ENCODE measurements at regions not wholly inside any gene's neighbourhood (a gene's known extent, or its start where the extent isn't known, plus 50 kb on each side); places are given as distances from the start of the nearest gene placed in this dataset.

- Histone ChIP-seq H3K27ac (no peak overlapping the region), H3K9me3 (no peaks in the 10 kb centered on the region), H3K4me3 (no peak overlapping the region), H3K36me3 (no peaks in the 10 kb centered on the region), H3K4me1 (no peaks in the 10 kb centered on the region), H3K27me3 (no peaks in the 10 kb centered on the region)
- DNase-seq, result no peak
- TF ChIP-seq POLR2AphosphoS5 (IDR thresholded peaks at IDR 0.05) (no peak), POLR2A (IDR thresholded peaks at IDR 0.05) (no peak), EP300 (IDR thresholded peaks at IDR 0.05) (no peak)
- TF ChIP-seq, protein P1, sequence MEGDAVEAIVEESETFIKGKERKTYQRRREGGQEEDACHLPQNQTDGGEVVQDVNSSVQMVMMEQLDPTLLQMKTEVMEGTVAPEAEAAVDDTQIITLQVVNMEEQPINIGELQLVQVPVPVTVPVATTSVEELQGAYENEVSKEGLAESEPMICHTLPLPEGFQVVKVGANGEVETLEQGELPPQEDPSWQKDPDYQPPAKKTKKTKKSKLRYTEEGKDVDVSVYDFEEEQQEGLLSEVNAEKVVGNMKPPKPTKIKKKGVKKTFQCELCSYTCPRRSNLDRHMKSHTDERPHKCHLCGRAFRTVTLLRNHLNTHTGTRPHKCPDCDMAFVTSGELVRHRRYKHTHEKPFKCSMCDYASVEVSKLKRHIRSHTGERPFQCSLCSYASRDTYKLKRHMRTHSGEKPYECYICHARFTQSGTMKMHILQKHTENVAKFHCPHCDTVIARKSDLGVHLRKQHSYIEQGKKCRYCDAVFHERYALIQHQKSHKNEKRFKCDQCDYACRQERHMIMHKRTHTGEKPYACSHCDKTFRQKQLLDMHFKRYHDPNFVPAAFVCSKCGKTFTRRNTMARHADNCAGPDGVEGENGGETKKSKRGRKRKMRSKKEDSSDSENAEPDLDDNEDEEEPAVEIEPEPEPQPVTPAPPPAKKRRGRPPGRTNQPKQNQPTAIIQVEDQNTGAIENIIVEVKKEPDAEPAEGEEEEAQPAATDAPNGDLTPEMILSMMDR (IDR thresholded peaks at IDR 0.05), result no peak
- WGBS, 5 donors, result 65 to 78% (median 69%) methylated on average over 4 of the region's 4 CpGs
- intact Hi-C loops (cut with DNase I; ENCODE audit: low total_unique reads), result no loop called here
Measured at GRCh38 chr10:29069941-29070340, 218.9 kb upstream of the LYZL1 start.

DNA sequence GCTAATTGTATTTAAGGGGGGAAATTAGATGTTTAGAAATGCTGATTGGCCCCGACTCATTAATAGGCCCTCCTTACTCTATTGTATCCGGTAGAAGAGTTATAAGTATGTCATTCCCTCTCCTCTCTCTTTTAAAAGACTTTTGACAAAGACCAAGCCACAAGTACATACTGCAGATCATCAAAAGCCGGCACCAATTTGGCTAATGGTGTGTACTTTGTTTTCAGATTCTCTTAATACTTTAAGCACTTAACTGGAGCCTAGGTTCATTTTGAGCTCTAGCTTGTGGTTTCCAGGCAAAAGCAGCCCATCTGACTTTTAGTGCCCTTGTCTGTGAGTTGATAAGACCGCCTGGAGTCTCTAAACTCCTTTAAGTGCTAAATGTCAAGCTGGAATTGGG lies 210.0 kb upstream of the LYZL1 start:
- H3K4me1 ChIP-seq, result no peaks in the 10 kb centered on the region
- no peak overlapping the region for H3K4me3 ChIP-seq
- 32 to 46% (median 34%) methylated on average over 4 of the region's 4 CpGs for WGBS, 5 donors
- H3K27me3 ChIP-seq, result no peaks in the 10 kb centered on the region
- H3K27ac ChIP-seq, result no peak overlapping the region
- intact Hi-C loops (cut with DNase I; ENCODE audit: low total_unique reads), result no loop called here
- H3K9me3 ChIP-seq, result no peaks in the 10 kb centered on the region
- peak in 1 of 2 donors; percentile 29 for DNase-seq
- TF ChIP-seq POLR2A (IDR thresholded peaks at IDR 0.05) (no peak), EP300 (IDR thresholded peaks at IDR 0.05) (no peak), POLR2AphosphoS5 (IDR thresholded peaks at IDR 0.05) (no peak)
- TF ChIP-seq, protein P1 (IDR thresholded peaks at IDR 0.05), result no peak
- H3K36me3 ChIP-seq, result no peaks in the 10 kb centered on the region

DNA sequence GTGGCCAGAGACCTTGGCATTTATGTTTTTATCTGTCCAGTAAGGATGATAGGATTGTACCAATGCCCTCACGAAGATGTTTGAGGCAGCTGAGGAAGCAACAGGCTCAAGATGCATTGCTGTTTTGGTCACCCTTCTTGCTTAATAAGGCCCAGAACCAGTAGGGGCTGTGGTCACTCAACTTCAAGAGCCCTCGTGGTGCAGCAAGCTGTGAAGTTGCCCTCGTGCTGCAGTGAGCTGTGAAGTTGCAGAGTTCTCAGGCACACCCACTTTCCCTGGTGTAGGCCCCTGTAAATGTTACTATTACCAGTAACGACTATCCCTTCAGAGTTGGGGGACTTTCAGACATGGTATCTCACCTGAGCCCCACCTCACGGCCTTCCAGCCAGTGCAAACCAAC lies 207.6 kb upstream of the LYZL1 start:
- intact Hi-C loops (cut with DNase I; ENCODE audit: low total_unique reads), result no loop called here
- Histone ChIP-seq H3K36me3 (no peaks in the 10 kb centered on the region), H3K27ac (no peak overlapping the region), H3K4me3 (no peak overlapping the region), H3K9me3 (no peaks in the 10 kb centered on the region), H3K27me3 (no peaks in the 10 kb centered on the region), H3K4me1 (no peaks in the 10 kb centered on the region)
- no peak for TF ChIP-seq EP300 (IDR thresholded peaks at IDR 0.05)
- TF ChIP-seq, protein P1 (IDR thresholded peaks at IDR 0.05), result no peak
- no peak for TF ChIP-seq POLR2AphosphoS5 (IDR thresholded peaks at IDR 0.05)
- no peak for TF ChIP-seq POLR2A (IDR thresholded peaks at IDR 0.05)
- DNase-seq, result no peak
- 80 to 90% (median 84%) methylated on average over 5 of the region's 5 CpGs for WGBS, 5 donors

DNA sequence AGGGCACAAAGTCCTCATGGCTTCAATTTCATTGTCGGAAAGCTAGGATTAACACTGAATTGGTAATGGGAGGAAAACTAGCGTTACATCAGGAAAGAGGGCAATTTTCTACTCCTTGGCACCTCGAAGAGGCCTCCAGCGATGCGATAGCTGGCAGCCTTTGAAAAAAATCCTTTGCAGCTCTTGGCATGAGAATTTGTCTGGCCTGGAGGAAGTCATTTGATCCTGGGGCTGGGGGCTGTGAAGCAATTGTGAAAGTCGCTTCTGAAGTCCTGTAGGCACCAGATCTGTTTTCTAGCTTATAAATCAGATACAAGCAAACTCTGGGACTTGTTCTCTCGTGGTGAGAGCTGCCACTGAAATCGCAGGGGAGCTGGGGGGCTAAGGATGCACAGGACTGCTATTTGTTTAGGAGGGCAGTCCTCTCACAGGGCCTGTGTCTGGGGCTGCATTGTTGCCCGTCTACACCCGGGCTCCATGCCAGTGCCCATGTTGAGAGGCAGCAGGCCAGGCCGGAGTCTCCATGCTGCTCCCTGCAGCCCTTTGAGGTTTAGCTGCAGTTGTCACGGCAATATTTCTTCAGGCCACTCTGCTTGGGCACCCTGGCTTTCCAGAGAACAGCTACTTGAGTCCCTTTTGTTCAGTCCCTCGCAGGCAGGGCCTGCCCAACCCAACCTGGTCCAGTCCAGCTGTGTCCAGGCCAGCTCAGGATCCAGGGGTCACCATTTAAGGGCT lies 206.8 kb upstream of the LYZL1 start:
- Histone ChIP-seq H3K27me3 (no peaks in the 10 kb centered on the region), H3K9me3 (no peaks in the 10 kb centered on the region), H3K4me1 (no peaks in the 10 kb centered on the region), H3K27ac (no peak overlapping the region), H3K36me3 (no peaks in the 10 kb centered on the region), H3K4me3 (no peak overlapping the region)
- TF ChIP-seq POLR2A (IDR thresholded peaks at IDR 0.05) (no peak), POLR2AphosphoS5 (IDR thresholded peaks at IDR 0.05) (no peak), EP300 (IDR thresholded peaks at IDR 0.05) (no peak)
- TF ChIP-seq, protein P1 (IDR thresholded peaks at IDR 0.05), result no peak
- no peak for DNase-seq
- intact Hi-C loops (cut with DNase I; ENCODE audit: low total_unique reads), result no loop called here
- WGBS, 5 donors, result 83 to 91% (median 88%) methylated on average over 13 of the region's 13 CpGs

All from stomach (tissue), 8 donors.